ENCODE measurements at regions not wholly inside any gene's neighbourhood (a gene's known extent, or its start where the extent isn't known, plus 50 kb on each side); places are given as distances from the start of the nearest gene placed in this dataset.

DNA sequence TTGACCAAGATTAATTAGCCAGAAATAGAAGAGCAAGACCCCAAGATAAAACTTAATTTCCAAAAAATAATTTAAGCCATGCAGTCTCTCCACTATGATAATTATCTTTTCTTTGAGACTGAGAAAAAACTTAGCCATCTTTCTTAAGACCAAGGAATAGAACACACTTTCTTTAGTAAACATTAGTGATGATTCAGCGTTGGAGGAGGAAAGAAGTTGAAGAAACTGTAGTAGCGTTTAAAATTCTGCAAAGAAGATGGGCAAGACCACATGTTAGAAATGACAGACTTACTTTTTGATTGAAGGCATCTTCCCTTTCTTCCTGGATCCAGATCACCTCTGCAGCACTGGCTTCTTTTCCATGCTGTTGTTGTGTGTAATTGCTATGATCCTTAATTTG lies 124.8 kb upstream of the RASSF8 start:
- DNase-seq (ENCODE audit: low read depth, low spot score), result no peak
- no peak for FAIRE-seq
- Histone ChIP-seq H3K9me1 (ENCODE audit: control insufficient read depth, extremely low read depth, insufficient read depth, low read length) (no peaks in the 10 kb centered on the region), H3K27me3 (ENCODE audit: control insufficient read depth, extremely low read depth, insufficient read depth, low read length) (no peaks in the 10 kb centered on the region), H2AFZ (ENCODE audit: control insufficient read depth, low read length) (no peak overlapping the region), H4K20me1 (ENCODE audit: control insufficient read depth, extremely low read depth, insufficient read depth, low read length) (no peaks in the 10 kb centered on the region), H3K4me3 (ENCODE audit: control insufficient read depth in 2 of 3, extremely low read depth in 1 of 3, insufficient read depth in 2 of 3, low read depth in 1 of 3, low read length in 3 of 3) (no peak overlapping the region), H3K9ac (ENCODE audit: control insufficient read depth, extremely low read depth, insufficient read depth, low read length) (no peak overlapping the region), H3K36me3 (ENCODE audit: control insufficient read depth in 2 of 2, extremely low read depth in 1 of 2, insufficient read depth in 2 of 2, low read length in 2 of 2) (no peaks in the 10 kb centered on the region), H3K4me2 (ENCODE audit: control insufficient read depth, extremely low read depth, insufficient read depth, low read depth, low read length) (no peak overlapping the region), H3K79me2 (ENCODE audit: control insufficient read depth, insufficient read depth, low read length) (no peaks in the 10 kb centered on the region), H3K4me1 (ENCODE audit: control insufficient read depth, extremely low read depth, insufficient read depth, low read length) (no peaks in the 10 kb centered on the region), H3K27ac (ENCODE audit: control insufficient read depth, insufficient read depth, low read length) (no peak overlapping the region), H3K9me3 (ENCODE audit: control insufficient read depth, low read depth, low read length) (no peaks in the 10 kb centered on the region)
- dilution Hi-C loops (cut with MboI; ENCODE audit: extremely low pct_ligation_motif_present, low sequenced_read_pairs), result no loop called here
- TF ChIP-seq EZH2 (IDR thresholded peaks at IDR 0.05; ENCODE audit: low read length), result no peak
- TF ChIP-seq, protein P1, sequence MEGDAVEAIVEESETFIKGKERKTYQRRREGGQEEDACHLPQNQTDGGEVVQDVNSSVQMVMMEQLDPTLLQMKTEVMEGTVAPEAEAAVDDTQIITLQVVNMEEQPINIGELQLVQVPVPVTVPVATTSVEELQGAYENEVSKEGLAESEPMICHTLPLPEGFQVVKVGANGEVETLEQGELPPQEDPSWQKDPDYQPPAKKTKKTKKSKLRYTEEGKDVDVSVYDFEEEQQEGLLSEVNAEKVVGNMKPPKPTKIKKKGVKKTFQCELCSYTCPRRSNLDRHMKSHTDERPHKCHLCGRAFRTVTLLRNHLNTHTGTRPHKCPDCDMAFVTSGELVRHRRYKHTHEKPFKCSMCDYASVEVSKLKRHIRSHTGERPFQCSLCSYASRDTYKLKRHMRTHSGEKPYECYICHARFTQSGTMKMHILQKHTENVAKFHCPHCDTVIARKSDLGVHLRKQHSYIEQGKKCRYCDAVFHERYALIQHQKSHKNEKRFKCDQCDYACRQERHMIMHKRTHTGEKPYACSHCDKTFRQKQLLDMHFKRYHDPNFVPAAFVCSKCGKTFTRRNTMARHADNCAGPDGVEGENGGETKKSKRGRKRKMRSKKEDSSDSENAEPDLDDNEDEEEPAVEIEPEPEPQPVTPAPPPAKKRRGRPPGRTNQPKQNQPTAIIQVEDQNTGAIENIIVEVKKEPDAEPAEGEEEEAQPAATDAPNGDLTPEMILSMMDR (optimal IDR thresholded peaks at IDR 0.05 in 1 of 3, IDR thresholded peaks at IDR 0.05 in 1 of 3, conservative IDR thresholded peaks at IDR 0.05 in 1 of 3; ENCODE audit: extremely low read depth in 1 of 3, insufficient read depth in 2 of 3, low read length in 3 of 3), result no peak

DNA sequence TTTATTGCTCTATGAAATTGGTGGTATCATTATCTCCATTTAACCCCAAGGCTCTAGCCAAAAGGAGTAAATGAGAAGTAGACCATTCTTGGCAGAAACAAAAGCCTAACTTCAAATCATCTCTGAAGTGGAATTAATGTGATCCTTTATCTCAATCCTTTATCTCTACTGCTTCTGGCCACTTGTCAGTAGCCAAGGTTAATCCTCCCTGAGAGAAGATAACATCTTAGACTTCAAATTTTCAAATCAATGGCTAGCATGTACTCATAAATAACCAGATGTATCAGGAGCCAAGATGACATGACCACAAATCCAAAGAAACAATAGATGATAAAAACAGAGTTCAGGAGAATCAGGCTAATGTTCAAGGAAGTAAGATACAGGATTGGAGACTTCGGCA lies 123.1 kb upstream of the RASSF8 start:
- TF ChIP-seq, protein P1 (optimal IDR thresholded peaks at IDR 0.05 in 1 of 3, IDR thresholded peaks at IDR 0.05 in 1 of 3, conservative IDR thresholded peaks at IDR 0.05 in 1 of 3; ENCODE audit: extremely low read depth in 1 of 3, insufficient read depth in 2 of 3, low read length in 3 of 3), result no peak
- no peak for TF ChIP-seq EZH2 (IDR thresholded peaks at IDR 0.05; ENCODE audit: low read length)
- dilution Hi-C loops (cut with MboI; ENCODE audit: extremely low pct_ligation_motif_present, low sequenced_read_pairs), result no loop called here
- Histone ChIP-seq H3K27me3 (ENCODE audit: control insufficient read depth, extremely low read depth, insufficient read depth, low read length) (no peaks in the 10 kb centered on the region), H3K9me3 (ENCODE audit: control insufficient read depth, low read depth, low read length) (no peaks in the 10 kb centered on the region), H4K20me1 (ENCODE audit: control insufficient read depth, extremely low read depth, insufficient read depth, low read length) (no peaks in the 10 kb centered on the region), H3K36me3 (ENCODE audit: control insufficient read depth in 2 of 2, extremely low read depth in 1 of 2, insufficient read depth in 2 of 2, low read length in 2 of 2) (no peaks in the 10 kb centered on the region), H3K79me2 (ENCODE audit: control insufficient read depth, insufficient read depth, low read length) (no peaks in the 10 kb centered on the region), H3K4me2 (ENCODE audit: control insufficient read depth, extremely low read depth, insufficient read depth, low read depth, low read length) (no peak overlapping the region), H3K4me1 (ENCODE audit: control insufficient read depth, extremely low read depth, insufficient read depth, low read length) (no peaks in the 10 kb centered on the region), H3K9me1 (ENCODE audit: control insufficient read depth, extremely low read depth, insufficient read depth, low read length) (no peaks in the 10 kb centered on the region), H3K9ac (ENCODE audit: control insufficient read depth, extremely low read depth, insufficient read depth, low read length) (no peak overlapping the region), H2AFZ (ENCODE audit: control insufficient read depth, low read length) (no peak overlapping the region), H3K27ac (ENCODE audit: control insufficient read depth, insufficient read depth, low read length) (no peak overlapping the region), H3K4me3 (ENCODE audit: control insufficient read depth in 2 of 3, extremely low read depth in 1 of 3, insufficient read depth in 2 of 3, low read depth in 1 of 3, low read length in 3 of 3) (no peak overlapping the region)
- DNase-seq (ENCODE audit: low read depth, low spot score) (no peak), FAIRE-seq (no peak)
